GM18951 (cell line): ENCODE measurements at regions not wholly inside any gene's neighbourhood (a gene's known extent, or its start where the extent isn't known, plus 50 kb on each side); places are given as distances from the start of the nearest gene placed in this dataset.

Source experiments
- POLR2A ChIP-seq: IDR thresholded peaks from 4 replicates; pipeline ENCODE4 v1.6.1; 2011; ENCODE audit warnings: mild to moderate bottlenecking; ENCODE audit not compliant: insufficient read length, insufficient read depth; ENCODE audit errors: extremely low read depth
- in situ Hi-C: fragments of 300-500 bp; cut with MboI; formaldehyde crosslinking; loops from one replicate; pipeline ENCODE4 v1.12.0; 2022; ENCODE audit warnings: low sequenced_read_pairs, mixed read lengths, inconsistent platforms; ENCODE audit not compliant: unreplicated experiment

DNA sequence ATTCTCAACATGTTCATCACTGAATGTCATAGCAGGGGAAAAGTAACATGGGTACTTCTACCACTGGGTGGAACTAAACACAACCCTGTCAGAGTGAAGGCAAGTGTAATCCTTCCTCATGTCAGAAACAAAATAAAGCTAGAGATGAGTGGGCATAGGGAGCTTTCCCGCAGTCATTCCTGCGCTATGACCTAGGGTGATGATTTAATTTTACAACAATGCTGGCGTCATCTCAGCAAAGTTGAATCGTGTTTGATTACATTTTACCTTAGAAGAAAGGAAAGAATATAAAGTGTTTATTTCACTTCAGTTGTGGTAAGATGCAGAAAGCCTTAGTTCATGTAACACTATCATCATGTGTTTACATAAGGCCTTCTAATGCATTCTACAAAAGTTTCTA lies 355.6 kb downstream of the METTL15 start:
- in situ Hi-C loops: no loop called here
- TF ChIP-seq POLR2A: no peak

DNA sequence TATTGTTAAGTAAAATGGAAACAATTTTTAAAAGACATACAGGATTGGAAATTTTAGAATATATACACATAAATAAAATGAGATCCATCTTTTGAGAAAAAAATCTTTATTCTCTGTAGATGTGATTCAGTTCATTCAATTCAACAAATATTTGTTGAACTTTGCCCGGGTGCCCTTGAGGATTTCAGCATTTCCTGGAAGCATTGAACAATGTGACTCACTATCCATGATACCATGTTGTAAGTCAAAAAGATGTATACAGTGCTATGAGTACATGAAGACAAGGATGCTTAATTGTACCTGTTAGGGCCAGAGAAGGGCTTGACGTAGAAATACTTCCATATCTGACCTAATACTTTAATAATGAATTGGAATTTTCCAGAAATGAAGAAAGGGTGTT lies 353.7 kb downstream of the METTL15 start:
- no peak for TF ChIP-seq POLR2A
- in situ Hi-C loops: no loop called here

DNA sequence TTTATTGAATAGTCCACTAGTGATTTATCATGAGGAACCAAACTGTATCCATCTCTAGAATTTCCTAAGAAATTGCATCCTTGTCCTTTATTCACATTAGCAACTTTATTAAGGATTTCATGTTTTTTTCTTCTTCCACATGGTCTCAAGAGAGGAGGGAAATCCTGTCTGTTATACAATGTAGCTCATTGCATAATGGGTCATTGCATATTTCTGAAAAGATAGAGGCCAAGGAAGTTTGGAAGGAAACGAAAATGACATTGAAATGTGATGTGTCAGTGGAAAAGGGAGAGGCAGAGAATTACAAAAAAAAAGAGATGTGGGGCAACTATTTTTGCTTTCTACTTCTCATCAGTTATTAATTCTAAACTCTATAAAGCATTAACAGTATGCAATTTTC lies 353.1 kb downstream of the METTL15 start:
- in situ Hi-C loops: no loop called here
- TF ChIP-seq POLR2A: no peak

DNA sequence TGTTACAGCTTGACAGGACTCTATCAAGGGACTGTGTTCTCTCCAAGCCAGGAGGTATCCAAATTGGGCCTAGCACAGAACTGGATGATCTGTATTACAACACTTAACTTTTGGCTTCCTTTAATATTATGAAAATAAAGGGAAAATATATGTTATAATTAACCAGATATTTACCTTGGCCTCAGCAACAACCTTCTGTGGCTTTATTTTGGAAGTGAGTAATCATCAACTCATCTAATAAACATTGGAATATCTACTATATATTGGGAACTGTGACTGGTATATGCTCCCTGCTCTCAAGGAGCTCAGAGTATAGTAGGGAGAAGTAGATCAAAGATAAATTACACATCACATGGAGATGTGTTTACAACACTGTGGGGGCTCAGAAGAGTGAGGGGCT lies 352.2 kb downstream of the METTL15 start:
- in situ Hi-C loops: no loop called here
- TF ChIP-seq POLR2A: no peak

DNA sequence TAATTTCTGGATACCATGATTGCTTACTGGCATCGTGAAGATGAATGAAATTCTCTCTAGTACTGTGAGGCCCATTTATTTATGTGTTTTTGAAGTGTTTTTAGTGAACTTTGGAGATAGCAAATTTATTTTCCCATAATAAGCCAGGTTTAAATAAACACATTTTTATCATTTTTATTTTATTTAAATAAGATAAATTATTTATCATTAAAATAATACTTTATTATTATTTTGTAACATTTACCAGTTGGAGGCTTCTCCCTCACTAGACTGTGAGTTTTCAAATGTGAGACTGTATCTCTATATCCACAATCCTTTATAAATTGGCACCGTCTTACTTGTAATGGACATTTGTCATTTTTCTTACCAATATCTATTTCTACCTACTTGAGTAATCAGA lies 351.7 kb downstream of the METTL15 start:
- TF ChIP-seq POLR2A: no peak

DNA sequence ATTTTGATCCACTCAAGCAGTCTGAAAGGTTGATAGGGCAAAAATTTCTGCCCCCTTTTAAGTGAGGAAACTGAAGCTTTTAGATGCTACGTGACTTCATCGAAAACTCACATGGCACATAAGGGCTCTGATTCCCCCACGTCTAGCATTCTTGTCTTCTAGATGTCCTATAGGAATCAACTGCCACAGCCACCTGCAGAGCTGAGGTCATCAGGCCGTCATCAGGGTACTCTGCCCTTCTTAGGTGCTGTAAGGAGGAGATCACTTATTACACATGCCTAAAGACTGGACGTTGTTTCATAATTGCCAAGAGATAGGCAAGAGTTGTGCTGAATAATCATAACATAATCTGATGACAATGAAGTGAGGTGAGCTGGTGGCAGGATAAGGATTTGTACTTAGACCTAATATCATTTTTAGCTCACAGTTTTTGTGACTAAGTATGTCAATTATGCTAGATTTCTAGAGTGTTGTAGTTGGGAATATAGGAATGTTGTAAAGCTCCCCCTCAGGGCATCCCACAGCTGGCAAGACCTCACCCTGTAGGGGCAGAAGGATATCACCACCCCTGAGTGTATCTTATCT lies 349.4 kb downstream of the METTL15 start:
- in situ Hi-C loops: no loop called here
- TF ChIP-seq POLR2A: no peak

More for the DNA sequence above, 351.7 kb downstream of the METTL15 start:
- in situ Hi-C loops: no loop called here

DNA sequence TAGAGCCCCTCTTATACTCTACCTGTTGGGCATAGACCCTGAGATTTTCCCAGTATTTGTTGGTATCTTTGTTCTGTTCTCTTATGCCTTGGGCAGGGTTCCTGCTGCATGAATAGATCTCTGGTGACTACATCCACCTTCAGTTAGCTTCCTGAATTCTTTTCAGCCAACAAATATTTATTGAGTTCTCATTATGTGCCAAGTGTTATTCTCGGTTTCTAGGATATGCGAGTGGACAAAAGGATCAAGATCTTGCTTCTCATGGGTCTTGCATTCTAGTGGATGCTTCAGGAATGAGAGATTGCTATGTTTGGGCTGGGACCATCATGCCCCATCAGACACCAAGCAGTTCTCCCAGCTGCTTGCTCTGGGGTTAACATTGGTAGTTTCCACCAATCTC lies 340.0 kb downstream of the METTL15 start:
- in situ Hi-C loops: no loop called here
- TF ChIP-seq POLR2A: no peak

DNA sequence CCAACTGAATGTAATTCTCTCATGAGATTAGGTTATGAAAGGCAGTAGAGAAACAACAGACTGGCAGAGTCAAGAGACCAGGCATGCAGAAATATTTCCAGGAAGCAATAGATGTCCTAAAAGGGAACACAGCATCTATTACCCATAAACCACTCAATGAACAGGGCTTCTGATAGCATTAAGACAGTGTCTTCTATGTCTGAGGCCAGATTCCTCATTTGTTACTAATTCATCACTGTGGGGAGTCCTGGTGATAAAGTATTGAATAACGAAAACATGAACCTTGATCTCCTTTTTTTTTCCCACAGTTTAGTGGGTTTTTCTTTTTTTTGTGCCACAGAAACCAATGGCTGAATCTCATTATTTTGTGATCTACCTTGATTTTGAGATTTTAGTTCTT lies 339.0 kb downstream of the METTL15 start:
- in situ Hi-C loops: no loop called here
- no peak for TF ChIP-seq POLR2A

DNA sequence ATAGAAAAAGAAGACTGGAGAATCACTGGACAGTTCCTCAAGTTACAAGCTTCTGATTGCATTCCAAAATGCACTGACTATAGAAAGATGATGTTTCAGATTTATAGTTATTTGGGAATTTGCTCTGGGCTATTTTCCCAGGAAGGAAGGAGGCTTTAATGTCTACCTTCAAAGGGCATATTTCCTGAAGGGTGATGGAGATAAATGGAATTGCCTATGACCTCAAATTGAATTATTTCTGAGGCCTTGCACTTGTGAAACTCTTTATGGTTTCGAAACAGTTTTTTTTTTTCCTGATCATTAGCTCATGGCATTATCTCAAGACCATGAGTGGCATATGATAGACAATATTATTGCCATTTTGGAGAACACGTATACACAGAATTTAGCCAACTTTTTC lies 333.9 kb downstream of the METTL15 start:
- TF ChIP-seq POLR2A: no peak
- in situ Hi-C loops: no loop called here

DNA sequence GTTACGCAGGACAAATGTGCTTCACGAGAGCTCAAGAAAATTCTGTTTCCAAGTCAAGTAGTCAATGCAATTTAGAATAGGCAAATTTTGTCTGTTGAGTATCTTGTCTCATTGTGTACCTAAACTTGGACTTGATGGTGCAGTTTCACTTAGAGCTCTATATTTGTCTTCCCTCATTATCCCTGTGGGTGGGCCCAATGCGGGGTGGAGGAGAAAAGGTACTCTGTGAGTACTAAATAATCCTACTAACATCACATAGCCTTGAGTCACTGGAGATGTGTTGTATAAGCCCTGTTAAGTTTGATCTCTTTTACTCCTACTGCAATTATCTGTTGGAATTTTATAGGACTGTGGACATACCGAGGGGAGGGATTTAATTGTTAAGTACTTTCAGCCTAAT lies 331.2 kb downstream of the METTL15 start:
- in situ Hi-C loops: no loop called here
- TF ChIP-seq POLR2A: no peak

DNA sequence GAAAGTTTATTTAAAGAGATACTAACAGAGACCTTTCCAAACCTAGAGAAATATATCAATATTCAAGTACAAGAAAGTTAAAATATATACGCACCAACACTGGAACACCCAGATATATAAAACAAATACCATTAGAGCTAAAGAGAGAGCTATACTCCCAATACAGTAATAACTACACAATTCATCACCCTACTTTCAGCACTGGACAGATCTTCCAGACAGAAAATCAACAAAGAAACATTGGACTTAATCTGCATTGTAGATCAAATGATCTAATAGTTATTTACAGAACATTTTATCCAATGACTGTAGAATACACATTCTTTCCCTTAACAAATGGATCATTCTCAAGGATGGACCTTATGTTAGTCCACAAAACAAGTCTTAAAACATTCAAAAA lies 311.9 kb downstream of the METTL15 start:
- TF ChIP-seq POLR2A: no peak
- in situ Hi-C loops: no loop called here

DNA sequence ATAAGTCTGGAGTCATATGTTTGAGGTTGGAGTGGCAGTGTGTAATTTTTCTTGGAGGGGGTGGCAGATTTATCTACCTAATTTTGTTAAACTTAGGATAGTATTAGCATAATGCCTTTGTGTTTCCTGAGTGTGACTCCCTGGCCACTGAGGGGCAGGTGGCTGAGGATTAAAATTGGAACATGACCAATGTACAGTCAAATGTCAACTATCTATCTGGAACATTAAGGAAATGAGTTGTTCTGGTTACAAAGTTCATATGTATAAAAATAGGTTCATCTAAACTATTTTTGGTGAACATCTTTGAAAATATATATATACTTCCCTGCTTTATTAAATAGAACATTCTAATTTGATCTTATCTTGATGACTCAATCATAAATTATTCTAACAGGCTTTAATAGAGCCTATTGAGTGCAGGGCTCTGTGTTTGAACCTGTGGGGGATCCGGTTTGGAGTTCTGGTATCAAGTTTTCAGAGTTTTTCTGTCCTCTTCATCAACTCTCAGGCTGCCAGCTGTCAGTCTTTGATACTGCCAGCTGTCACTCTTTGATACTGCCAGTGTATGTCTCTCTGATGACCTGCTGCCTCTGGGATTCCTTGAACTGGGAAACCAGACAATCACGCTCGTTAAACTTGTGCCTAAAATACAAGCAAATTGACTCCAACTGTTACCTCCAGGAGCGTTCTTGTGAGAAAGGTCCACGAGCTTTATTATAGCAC lies 309.6 kb downstream of the METTL15 start:
- TF ChIP-seq POLR2A: no peak
- in situ Hi-C loops: no loop called here

DNA sequence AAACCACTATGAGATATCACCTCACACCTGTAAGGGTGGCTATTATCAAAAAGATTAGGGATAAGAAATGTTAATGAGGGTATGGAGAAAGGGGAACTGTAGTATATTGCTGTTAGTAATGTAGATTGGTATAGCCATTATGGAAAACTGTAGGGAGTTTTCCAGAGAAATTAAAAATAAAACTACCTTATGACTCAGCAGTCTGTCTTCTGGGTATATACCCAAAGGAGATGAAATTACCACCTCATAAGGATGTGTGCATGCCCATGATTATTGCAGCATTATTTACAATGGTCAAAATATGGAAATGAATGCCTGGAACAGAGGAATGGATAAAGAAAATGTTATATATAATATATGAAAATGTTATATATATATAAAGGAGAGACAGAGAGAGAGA lies 303.8 kb downstream of the METTL15 start:
- no peak for TF ChIP-seq POLR2A
- in situ Hi-C loops: no loop called here

DNA sequence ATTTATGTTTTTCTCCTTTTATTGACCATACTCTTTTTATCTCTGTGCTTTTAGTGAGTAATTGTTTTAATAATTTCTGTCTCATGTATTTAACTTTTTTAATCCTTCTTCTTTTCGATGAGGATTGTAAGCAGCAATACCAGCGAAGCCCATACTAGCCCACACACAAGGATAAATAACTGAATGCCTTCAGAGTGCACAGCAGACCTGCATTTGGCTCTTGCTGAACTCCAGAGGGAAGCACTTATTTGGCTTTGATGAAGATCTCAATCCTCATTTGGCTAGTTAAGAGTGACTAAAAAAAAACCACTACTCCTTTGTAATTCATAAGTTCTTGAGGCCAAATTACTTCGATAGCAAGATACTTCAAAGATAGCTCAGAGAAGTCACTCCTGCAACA lies 293.3 kb downstream of the METTL15 start:
- in situ Hi-C loops: no loop called here
- no peak for TF ChIP-seq POLR2A
